ENCODE measurements at regions not wholly inside any gene's neighbourhood (a gene's known extent, or its start where the extent isn't known, plus 50 kb on each side); places are given as distances from the start of the nearest gene placed in this dataset.

DNA sequence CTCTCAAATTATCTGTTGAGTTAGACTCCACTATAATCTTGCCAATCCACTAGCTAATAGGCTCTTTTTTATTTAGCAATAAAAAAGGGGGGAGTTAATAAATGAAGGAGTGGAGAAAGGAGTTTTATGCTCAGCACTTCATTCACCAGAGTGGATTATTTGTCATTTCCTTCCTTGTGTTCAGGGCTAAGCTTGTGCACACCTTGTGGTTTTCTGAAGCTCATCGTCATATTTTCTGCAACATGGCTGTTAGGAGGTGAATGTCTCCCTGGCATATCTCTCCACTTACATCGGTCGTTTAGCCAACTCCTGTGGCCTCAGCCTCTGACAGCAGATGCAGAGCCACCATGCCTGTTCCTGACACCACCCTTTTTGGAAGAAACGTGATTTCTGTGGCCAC lies 83.9 kb upstream of the MTNR1B start (continued):
- TF ChIP-seq RAD21 (IDR thresholded peaks at IDR 0.05 in 1 of 2, conservative IDR thresholded peaks at IDR 0.05 in 1 of 2; ENCODE audit: low read depth in 2 of 2, low read length in 2 of 2), result no peak
- TF ChIP-seq CEBPB (IDR thresholded peaks at IDR 0.05; ENCODE audit: low read depth, low read length), result no peak
- TF ChIP-seq MAX (IDR thresholded peaks at IDR 0.05), result no peak
